ENCODE measurements at regions not wholly inside any gene's neighbourhood (a gene's known extent, or its start where the extent isn't known, plus 50 kb on each side); places are given as distances from the start of the nearest gene placed in this dataset.

DNA sequence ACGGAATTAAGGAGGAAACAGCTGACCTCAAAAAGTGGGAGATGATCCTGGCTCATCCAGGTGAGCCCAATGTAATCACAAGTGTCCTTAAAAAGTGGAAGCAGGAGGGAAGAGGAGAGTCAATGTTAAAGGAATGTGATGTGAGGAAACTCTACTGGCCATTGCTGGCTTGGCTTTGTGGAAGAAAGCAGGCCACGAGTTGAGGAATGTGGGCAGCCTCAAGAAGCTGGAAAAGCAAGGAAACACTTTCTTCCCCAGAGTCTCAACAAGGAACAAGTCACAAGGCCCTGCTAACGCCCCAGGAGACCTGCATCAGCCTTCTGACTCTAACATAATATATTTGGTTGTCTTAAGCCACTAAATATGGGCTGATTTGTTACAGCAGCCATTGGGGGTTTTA, 252.8 kb downstream of the PSAT1 start:
- H3K27ac ChIP-seq (ENCODE audit: low read depth in 1 of 2, low read length in 2 of 2), result no peak overlapping the region
- Mint-ChIP-seq H3K4me3 (no peak overlapping the region), H3K9me3 (peaks cover 0 to 10% (median 2%) of the 10 kb centered on the region in 7 donors), H3K27ac (no peak overlapping the region), H3K36me3 (no peaks in the 10 kb centered on the region), H3K4me1 (no peaks in the 10 kb centered on the region), H3K27me3 (ENCODE audit: low read depth in 3 of 3) (peaks cover 1 to 4% (median 3%) of the 10 kb centered on the region in 3 donors)
- H3K9me3 ChIP-seq (replicated peaks in 1 of 2; ENCODE audit: control insufficient read depth in 1 of 2, insufficient read depth in 1 of 2, low read length in 2 of 2), result no peaks in the 10 kb centered on the region
- H3K27me3 ChIP-seq (ENCODE audit: control insufficient read depth in 2 of 2, insufficient read depth in 2 of 2, low read length in 2 of 2), result no peaks in the 10 kb centered on the region
- intact Hi-C loops (cut with micrococcal nuclease), result no loop called here
- no peak overlapping the region for H3K4me2 ChIP-seq (replicated peaks; ENCODE audit: extremely low read depth, low read length, poor library complexity, severe bottlenecking)
- no peak overlapping the region for H3K4me3 ChIP-seq (replicated peaks in 1 of 3; ENCODE audit: low read depth in 2 of 3, low read length in 3 of 3)
- WGBS (ENCODE audit: insufficient coverage), result 100% methylated on average over 1 of the region's 3 CpGs
- H3K36me3 ChIP-seq (replicated peaks in 1 of 2; ENCODE audit: control insufficient read depth in 1 of 2, insufficient read depth in 2 of 2, low read length in 2 of 2), result no peaks in the 10 kb centered on the region
- no peaks in the 10 kb centered on the region for H3K79me2 ChIP-seq (ENCODE audit: insufficient read depth, low read length)
- no peaks in the 10 kb centered on the region for H3K4me1 ChIP-seq (ENCODE audit: control insufficient read depth in 1 of 2, insufficient read depth in 2 of 2, low read length in 2 of 2)
- DNase-seq, result no peak
- H2AFZ ChIP-seq (ENCODE audit: insufficient read depth, low read depth, low read length, poor library complexity, severe bottlenecking), result no peak overlapping the region
- TF ChIP-seq, protein P1, sequence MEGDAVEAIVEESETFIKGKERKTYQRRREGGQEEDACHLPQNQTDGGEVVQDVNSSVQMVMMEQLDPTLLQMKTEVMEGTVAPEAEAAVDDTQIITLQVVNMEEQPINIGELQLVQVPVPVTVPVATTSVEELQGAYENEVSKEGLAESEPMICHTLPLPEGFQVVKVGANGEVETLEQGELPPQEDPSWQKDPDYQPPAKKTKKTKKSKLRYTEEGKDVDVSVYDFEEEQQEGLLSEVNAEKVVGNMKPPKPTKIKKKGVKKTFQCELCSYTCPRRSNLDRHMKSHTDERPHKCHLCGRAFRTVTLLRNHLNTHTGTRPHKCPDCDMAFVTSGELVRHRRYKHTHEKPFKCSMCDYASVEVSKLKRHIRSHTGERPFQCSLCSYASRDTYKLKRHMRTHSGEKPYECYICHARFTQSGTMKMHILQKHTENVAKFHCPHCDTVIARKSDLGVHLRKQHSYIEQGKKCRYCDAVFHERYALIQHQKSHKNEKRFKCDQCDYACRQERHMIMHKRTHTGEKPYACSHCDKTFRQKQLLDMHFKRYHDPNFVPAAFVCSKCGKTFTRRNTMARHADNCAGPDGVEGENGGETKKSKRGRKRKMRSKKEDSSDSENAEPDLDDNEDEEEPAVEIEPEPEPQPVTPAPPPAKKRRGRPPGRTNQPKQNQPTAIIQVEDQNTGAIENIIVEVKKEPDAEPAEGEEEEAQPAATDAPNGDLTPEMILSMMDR (IDR thresholded peaks at IDR 0.05), result no peak
- H3K9ac ChIP-seq (ENCODE audit: insufficient read depth, low read length, poor library complexity, severe bottlenecking), result no peak overlapping the region
- H4K20me1 ChIP-seq (ENCODE audit: insufficient read depth, low read length), result no peaks in the 10 kb centered on the region

DNA sequence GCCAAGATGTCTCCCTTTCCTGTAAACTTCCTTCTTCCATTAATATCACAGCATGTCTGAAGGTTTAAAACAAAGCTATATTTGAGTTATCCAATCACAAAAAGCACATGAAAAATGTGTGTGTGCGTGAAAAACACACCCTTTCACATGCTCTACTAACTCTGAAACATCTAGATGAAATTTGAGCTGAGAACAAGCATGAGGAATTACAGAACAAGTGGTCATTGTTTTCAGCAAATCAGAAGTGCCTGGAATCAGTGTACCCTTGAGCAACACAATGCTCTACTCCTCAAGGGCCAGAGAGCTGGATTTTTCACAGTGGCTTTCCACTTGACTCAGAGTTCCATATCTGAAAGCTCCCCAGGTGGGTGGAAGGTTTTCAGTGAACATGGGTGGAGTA, 255.9 kb downstream of the PSAT1 start:
- H3K36me3 Mint-ChIP-seq, result no peaks in the 10 kb centered on the region
- intact Hi-C loops (cut with micrococcal nuclease), result no loop called here
- no peak overlapping the region for H3K27ac ChIP-seq (ENCODE audit: low read depth in 1 of 2, low read length in 2 of 2)

More for the DNA sequence above, 255.9 kb downstream of the PSAT1 start:
- H3K27me3 Mint-ChIP-seq (ENCODE audit: low read depth in 3 of 3), result peaks cover 1 to 2% (median 2%) of the 10 kb centered on the region in 3 donors
- no peaks in the 10 kb centered on the region for H3K4me1 Mint-ChIP-seq
- H2AFZ ChIP-seq (ENCODE audit: insufficient read depth, low read depth, low read length, poor library complexity, severe bottlenecking), result no peak overlapping the region
- no peak for DNase-seq
- no peak overlapping the region for H3K4me3 Mint-ChIP-seq
- H3K9me3 Mint-ChIP-seq, result peaks cover 0 to 3% (median 2%) of the 10 kb centered on the region in 7 donors
- no peaks in the 10 kb centered on the region for H3K4me1 ChIP-seq (ENCODE audit: control insufficient read depth in 1 of 2, insufficient read depth in 2 of 2, low read length in 2 of 2)
- TF ChIP-seq, protein P1 (IDR thresholded peaks at IDR 0.05), result no peak
- H3K9me3 ChIP-seq (replicated peaks in 1 of 2; ENCODE audit: control insufficient read depth in 1 of 2, insufficient read depth in 1 of 2, low read length in 2 of 2), result no peaks in the 10 kb centered on the region
- no peaks in the 10 kb centered on the region for H4K20me1 ChIP-seq (ENCODE audit: insufficient read depth, low read length)
- no peak overlapping the region for H3K9ac ChIP-seq (ENCODE audit: insufficient read depth, low read length, poor library complexity, severe bottlenecking)
- no peak overlapping the region for H3K4me3 ChIP-seq (replicated peaks in 1 of 3; ENCODE audit: low read depth in 2 of 3, low read length in 3 of 3)
- no peaks in the 10 kb centered on the region for H3K79me2 ChIP-seq (ENCODE audit: insufficient read depth, low read length)
- H3K4me2 ChIP-seq (replicated peaks; ENCODE audit: extremely low read depth, low read length, poor library complexity, severe bottlenecking), result no peak overlapping the region
- no peaks in the 10 kb centered on the region for H3K27me3 ChIP-seq (ENCODE audit: control insufficient read depth in 2 of 2, insufficient read depth in 2 of 2, low read length in 2 of 2)
- no peak overlapping the region for H3K27ac Mint-ChIP-seq
- 0% methylated on average over 1 of the region's 1 CpG for WGBS (ENCODE audit: insufficient coverage)
- no peaks in the 10 kb centered on the region for H3K36me3 ChIP-seq (replicated peaks in 1 of 2; ENCODE audit: control insufficient read depth in 1 of 2, insufficient read depth in 2 of 2, low read length in 2 of 2)

All from CD14-positive monocyte (primary cell).